SKM-1 treated with dmso at 0.1 percent for 144 hours (cell line): ENCODE measurements at regions not wholly inside any gene's neighbourhood (a gene's known extent, or its start where the extent isn't known, plus 50 kb on each side); places are given as distances from the start of the nearest gene placed in this dataset.

ENCODE experiments used
- DNase-seq: peaks from one replicate; lab custom pipeline; 2025; ENCODE audit not compliant: unreplicated experiment; lab: John Stamatoyannopoulos, UW

DNA sequence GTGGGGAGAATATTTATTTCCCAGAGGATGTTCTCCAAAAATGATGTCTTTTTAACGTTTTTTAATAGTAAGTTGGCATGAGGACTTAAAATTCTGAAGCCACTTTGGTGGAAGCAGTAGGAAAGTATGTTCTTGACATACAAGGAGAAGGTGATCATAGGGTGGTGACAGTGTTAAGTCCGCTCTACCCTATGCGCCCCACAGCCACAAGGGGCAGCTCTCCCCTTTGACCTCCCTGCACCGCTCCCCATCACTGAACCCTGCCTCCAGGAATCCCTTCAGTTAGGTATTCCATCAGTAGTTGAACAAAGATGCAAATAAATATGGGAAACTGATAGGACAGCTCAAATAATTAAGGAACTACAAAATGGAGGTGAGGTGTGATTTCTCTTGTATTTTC is 111.4 kb downstream of the PLEKHG1 start:
- DNase-seq, result no peak

DNA sequence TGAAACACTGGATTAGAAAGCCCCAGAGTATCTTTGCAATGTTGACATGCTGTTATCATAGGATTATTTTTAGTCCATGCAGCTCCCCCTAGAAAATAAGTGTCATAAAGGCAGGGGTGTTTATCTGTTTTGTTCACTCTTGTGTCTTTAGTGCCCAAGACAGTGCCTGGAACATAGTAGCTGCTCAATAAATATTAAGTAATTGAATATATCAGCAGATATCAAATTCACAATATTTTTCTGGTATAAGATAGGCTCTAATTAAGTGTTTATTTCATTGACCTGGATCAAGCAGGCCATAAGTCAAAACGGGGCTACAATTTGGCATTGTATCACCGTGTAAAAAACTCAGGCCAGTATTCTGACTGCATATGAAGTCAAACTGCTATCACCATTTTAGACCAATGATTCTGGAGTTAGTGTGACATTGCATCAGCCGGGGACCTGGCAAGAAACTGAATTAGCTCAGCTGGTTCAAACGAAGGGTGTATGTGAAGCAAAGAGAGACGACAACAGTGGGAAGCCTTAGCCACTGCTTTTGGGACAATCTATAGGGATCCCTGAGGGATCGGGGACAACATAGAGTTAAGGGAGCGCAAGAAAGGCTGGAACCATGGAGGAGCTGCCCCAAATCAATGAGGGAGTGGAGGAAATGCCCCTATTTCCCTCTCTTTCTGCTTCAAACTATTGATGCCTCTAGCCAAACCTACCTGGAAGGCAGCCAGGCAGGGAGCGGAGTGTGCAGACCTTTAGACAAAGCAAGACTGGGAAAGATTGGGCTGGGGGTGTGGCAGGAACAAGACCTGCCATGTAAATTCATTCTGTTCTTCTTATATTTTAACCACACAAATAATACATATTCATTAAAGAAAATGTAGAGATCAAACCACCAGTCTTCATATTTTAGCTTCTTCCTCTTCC is 112.2 kb downstream of the PLEKHG1 start:
- DNase-seq, result no peak

DNA sequence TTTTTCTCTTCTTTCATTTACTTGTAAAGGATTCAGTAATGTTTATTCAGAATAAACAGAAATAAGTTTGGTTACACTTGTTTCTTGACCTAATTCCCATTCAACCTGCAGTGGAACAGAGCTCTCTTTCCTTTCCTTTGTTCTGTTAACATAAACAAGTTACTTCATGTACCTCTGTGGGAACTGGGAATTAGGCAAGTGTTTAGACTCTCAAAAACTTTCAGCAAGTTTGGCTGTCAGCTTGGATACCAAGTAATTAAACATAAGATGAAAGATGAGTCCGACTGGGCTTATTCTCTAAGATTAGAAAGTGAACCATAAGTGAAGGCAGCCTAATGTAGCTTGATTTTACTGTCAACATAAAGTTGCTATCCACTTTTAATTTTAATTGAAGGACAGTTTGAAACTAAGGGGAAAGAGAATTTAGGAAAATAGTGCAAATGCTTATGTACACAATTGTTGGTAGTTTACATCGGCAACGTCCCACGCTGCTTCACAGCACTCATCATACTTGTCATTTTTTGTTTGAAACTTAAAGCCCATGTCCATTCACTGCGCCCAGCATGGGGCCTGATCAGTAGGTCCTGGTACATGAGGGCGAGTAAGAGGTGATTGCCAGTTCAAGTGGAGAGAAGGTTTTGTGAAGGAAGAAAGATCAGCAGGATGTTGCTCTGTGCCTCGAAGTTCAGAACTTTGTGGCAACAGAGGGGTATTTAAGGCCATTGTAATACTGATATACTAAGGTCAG is 113.0 kb downstream of the PLEKHG1 start:
- no peak for DNase-seq

- DNase-seq, result no peak
Observed at GRCh38 chr6:150713487-150713886, 113.8 kb downstream of the PLEKHG1 start.

GRCh38 chr6:150713931-150714330 is 114.2 kb downstream of the PLEKHG1 start:
- no peak for DNase-seq

DNA sequence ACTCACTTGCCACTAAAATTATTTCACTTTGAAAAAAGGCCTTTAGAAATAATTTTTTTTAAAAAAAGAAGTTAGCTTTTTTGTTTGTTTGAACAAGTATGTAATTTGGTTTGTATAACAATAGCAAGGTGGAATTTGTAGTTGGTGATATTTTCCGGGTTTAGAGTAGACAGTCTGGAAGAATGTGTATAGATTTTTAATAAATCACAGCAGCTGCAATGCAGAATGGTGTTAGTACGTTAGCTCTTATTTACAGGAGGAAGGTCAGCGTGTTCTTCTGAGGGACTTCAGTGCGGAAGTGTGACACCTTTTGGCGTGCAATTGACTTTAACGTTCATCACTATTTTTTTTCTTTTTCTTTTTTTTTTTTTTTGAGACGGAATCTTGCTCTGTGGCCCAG is 115.4 kb downstream of the PLEKHG1 start:
- DNase-seq, result no peak

DNA sequence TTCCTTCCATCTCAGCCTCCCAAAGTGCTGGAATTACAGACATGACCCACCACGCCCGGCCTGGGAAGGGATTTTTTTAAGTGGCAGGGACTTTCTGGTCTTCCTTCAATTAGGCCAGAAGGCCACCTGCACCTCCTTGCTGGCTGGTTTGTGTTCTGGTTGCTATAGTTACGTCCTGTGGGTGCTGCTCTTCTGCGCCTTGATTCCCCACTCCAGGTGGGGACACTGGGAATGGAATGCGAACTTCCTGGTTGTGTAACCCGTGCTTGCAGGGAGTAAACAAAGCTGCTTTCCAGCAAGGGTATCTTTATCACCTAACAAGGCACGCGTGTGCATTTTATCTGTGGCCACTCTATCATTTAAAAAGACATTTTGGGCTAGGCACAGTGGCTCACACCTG is 117.7 kb downstream of the PLEKHG1 start:
- DNase-seq, result no peak

DNA sequence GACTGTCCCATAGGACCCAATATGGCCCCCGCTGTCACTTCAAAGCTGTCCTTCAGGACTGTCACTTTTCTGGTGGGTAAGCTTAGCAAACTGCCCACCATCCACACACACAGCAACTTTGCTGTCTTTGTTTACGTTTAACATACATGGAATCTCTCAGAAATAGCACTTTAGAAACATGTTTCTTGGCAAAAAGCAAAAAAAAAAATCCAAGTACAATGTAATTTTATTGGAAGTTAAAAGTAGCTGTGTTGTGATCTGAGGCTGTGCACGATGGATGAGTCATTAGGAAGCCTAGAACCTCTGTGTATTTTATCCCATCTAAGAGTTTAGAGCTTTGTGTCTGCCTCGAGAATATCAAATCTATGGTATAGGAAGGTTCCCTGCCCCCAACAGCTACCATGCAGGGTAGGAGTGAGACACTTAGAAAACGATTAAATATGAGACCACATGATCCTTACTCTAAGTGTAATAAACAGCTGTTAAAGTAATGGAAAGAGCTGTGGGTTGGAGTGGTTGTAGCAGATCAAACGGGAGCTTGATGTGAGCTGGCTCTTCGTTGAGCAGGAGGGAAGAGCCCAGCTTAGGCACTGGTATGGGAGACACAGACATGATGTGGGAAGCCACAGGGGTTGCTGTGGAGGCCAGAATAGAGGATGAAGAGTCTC is 119.5 kb downstream of the PLEKHG1 start:
- DNase-seq, result no peak

DNA sequence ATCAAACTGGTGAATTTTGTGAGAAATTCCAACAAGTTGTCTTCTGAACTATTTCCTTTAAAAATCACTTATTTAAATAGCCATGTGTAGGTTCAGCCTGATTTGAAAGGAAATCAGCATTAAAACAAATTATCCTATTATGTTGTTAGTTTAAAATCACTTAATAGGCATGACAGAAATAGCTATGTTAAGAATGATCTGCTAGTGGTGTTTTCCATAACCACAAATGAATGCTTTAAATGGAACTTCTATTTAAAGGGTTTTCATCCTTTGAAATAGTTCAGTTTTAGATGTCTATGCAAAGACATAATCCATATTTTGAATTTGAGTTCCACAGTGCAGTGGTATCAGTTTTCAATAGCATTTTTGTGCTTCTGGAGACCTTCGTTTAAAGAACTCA is 120.1 kb downstream of the PLEKHG1 start:
- no peak for DNase-seq

- no peak for DNase-seq
Observed at GRCh38 chr6:150720774-150721233, 121.1 kb downstream of the PLEKHG1 start.

DNA sequence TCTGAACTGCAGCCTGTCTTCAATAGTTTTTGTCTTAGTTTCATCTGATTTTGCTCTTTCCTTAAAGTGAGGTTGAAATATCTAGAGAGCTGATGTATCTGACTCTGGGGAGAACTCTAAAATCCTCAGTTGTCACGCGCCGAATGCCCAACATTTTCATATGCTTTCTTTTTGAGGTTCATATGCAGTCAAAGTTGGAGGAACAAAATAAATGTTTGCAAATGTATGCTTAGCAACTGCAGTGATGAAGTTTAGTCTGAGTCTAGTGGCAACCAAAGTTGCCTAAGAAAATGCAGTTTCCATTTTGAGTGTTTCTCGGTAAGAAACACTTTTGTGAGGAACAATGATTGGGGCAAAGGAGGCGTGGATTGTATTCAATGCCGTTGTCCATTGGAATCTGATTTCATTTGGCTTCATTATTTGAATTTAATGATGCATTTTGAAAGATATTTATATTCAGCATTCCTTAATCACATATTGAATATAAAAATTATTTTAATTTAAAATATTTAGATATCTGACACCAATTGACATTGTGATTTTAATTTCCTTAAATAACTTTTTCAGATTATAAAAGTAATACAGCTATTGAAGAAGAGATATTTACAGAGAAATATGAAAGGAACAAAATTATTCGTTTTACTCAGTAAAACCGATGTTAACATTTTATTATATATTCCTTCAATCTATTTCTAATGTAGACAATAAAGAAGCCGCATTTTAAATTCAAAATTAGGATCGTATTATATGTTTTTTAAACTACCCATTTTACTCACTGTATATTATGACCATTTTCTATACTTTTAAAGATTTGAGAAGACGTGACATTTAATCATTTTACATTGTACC is 122.0 kb downstream of the PLEKHG1 start:
- DNase-seq, result no peak

GRCh38 chr6:150722614-150723344 is 123.1 kb downstream of the PLEKHG1 start:
- DNase-seq, result no peak

GRCh38 chr6:150723345-150723658 is 123.6 kb downstream of the PLEKHG1 start:
- DNase-seq, result no peak

- DNase-seq, result no peak
Observed at GRCh38 chr6:150723857-150724256, 124.2 kb downstream of the PLEKHG1 start.

DNA sequence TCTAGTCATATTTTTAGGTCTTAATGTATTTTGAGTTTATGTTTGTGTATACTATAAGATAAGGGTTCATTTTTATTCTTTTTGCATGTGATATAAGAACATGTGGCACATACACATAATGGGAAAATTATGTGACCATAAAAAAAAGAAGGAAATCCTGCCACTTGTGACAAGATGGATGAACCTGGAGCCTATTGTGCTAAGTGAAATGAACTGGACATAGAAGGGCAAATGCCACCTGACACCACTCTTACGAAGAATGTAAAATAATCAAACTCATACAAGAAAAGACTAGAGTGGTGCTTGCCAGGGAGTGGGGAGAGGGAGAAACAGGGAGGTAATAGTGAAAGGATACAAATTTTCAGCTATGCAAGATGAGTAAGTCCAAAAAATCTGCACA is 126.1 kb downstream of the PLEKHG1 start:
- DNase-seq, result no peak

- DNase-seq, result no peak
Observed at GRCh38 chr6:150729188-150729748, 129.6 kb downstream of the PLEKHG1 start.

GRCh38 chr6:150730801-150731457 is 131.2 kb downstream of the PLEKHG1 start:
- DNase-seq, result no peak

DNA sequence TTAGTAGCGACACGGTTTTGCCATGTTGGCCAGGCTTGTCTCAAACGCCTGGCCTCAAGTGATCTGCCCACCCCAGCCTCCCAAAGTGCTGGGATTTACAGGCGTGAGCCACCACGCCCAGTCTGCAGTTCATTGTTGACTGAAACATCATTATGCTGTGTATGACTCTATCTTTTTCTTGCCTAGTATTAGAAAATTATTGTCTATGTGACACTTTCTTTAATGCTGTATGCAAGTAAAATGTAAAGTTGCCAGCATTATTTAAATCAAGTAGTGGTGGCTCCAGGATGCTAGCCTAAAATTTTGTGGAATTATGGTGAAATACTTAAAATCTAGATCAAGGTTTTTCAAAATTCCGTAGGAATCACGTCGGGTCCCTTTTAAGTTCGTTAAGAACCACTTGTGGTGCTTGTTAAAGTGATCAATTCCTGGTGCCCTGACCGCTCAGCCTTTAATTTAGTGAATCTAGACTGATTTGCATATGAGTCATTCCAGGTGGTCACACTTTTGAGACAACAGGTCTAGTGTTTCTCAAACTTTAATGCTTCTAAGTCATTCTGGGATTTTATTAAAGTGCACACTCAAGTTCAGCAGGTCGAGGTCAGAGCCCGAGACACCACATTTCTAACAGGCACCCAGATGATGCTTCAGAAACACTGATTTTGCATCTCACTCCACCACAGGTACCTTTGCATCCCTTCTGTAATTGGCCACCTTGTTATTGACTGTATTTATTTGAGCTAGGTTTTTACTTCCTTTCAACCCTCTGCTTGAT is 132.6 kb upstream of the MTHFD1L start:
- DNase-seq, result no peak

DNA sequence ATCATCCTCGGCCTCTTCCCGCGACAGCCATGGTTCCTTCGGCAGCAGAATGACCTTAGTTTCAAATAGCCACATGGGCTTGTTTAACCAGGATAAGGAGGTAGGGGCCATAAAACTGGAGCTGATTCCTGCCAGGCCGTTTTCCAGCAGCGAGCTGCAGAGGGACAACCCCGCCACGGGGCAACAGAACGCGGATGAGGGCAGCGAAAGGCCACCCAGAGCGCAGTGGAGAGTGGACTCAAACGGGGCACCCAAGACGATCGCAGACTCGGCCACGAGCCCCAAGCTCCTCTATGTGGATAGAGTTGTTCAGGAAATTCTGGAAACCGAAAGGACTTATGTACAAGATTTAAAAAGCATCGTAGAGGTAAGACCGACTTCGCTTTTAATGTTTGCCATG is 131.8 kb upstream of the MTHFD1L start:
- no peak for DNase-seq
